SK-N-SH (cell line): ENCODE measurements at regions not wholly inside any gene's neighbourhood (a gene's known extent, or its start where the extent isn't known, plus 50 kb on each side); places are given as distances from the start of the nearest gene placed in this dataset.

Experiments used
- FOSL2 ChIP-seq: IDR thresholded peaks from 2 replicates; pipeline ENCODE4 v1.4.0; 2012; ENCODE audit warnings: low read depth, mild to moderate bottlenecking, moderate library complexity, borderline replicate concordance
- JUND ChIP-seq: IDR thresholded peaks from 2 replicates; pipeline ENCODE4 v1.4.0; 2012
- MEF2A ChIP-seq: IDR thresholded peaks from 2 replicates; pipeline ENCODE4 v1.4.0; 2012; ENCODE audit warnings: low read depth, borderline replicate concordance
- MXI1 ChIP-seq: IDR thresholded peaks from 2 replicates; pipeline ENCODE4 v1.6.1; 2012; ENCODE audit warnings: mild to moderate bottlenecking, low read depth, low read length, improper control_type of control experiment
- NRF1 ChIP-seq: IDR thresholded peaks from 2 replicates; pipeline ENCODE4 v1.6.1; 2012; ENCODE audit warnings: low read depth, mild to moderate bottlenecking, low read length
- RFX5 ChIP-seq: IDR thresholded peaks from 2 replicates; pipeline ENCODE4 v1.6.1; 2012; ENCODE audit warnings: mild to moderate bottlenecking, improper control_type of control experiment, low read length
- SMC3 ChIP-seq: IDR thresholded peaks from 2 replicates; pipeline ENCODE4 v1.6.1; 2012; ENCODE audit warnings: low read depth, low read length, improper control_type of control experiment
- TAF1 ChIP-seq: IDR thresholded peaks from 2 replicates; pipeline ENCODE4 v1.6.1; 2012; ENCODE audit warnings: low read depth, mild to moderate bottlenecking, low read length, moderate library complexity, borderline replicate concordance
- TF ChIP-seq, protein P1 (sequence below): fragments of 200-600 bp; sonication (generic); IDR thresholded peaks from 2 replicates; pipeline ENCODE4 v1.6.1; 2017; ENCODE audit warnings: antibody characterized with exemption, mild to moderate bottlenecking, moderate library complexity
- TF ChIP-seq, protein P2 (sequence below): IDR thresholded peaks from 2 replicates; pipeline ENCODE4 v1.4.0; 2012; ENCODE audit warnings: low read depth
- TF ChIP-seq, protein P3 (sequence below): IDR thresholded peaks from 2 replicates; pipeline ENCODE4 v1.4.0; 2012; ENCODE audit warnings: low read depth, borderline replicate concordance

DNA sequence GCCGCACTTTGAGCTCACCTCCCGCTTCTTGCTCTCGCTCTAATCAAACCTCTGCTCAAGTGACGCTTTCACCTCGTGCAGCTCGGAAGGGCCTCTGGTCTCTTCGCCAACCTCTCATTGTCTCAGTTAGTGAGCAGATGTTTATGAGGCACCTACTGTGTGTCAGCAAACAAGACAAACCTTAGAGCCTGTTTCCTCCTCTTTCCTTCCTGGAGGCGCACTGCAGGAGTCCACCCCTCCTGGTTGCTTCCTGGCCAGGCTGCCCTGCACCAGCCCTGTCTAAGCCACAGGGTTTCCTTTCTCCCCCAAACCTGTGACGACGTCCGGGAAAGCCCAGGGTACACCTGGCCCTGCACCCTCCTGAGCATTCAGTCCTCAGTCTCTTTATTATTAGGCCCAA lies 84.2 kb downstream of the PHETA1 start:
- TF ChIP-seq RFX5 = no peak
- TF ChIP-seq, protein P1, sequence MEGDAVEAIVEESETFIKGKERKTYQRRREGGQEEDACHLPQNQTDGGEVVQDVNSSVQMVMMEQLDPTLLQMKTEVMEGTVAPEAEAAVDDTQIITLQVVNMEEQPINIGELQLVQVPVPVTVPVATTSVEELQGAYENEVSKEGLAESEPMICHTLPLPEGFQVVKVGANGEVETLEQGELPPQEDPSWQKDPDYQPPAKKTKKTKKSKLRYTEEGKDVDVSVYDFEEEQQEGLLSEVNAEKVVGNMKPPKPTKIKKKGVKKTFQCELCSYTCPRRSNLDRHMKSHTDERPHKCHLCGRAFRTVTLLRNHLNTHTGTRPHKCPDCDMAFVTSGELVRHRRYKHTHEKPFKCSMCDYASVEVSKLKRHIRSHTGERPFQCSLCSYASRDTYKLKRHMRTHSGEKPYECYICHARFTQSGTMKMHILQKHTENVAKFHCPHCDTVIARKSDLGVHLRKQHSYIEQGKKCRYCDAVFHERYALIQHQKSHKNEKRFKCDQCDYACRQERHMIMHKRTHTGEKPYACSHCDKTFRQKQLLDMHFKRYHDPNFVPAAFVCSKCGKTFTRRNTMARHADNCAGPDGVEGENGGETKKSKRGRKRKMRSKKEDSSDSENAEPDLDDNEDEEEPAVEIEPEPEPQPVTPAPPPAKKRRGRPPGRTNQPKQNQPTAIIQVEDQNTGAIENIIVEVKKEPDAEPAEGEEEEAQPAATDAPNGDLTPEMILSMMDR = no peak
- no peak for TF ChIP-seq NRF1
- TF ChIP-seq, protein P2, sequence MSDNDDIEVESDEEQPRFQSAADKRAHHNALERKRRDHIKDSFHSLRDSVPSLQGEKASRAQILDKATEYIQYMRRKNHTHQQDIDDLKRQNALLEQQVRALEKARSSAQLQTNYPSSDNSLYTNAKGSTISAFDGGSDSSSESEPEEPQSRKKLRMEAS = no peak
- TF ChIP-seq FOSL2 = no peak
- no peak for TF ChIP-seq MEF2A
- no peak for TF ChIP-seq MXI1
- no peak for TF ChIP-seq SMC3
- TF ChIP-seq TAF1 = no peak
- no peak for TF ChIP-seq JUND
- TF ChIP-seq, protein P3, sequence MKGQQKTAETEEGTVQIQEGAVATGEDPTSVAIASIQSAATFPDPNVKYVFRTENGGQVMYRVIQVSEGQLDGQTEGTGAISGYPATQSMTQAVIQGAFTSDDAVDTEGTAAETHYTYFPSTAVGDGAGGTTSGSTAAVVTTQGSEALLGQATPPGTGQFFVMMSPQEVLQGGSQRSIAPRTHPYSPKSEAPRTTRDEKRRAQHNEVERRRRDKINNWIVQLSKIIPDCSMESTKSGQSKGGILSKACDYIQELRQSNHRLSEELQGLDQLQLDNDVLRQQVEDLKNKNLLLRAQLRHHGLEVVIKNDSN = no peak
